ENCODE measurements at regions not wholly inside any gene's neighbourhood (a gene's known extent, or its start where the extent isn't known, plus 50 kb on each side); places are given as distances from the start of the nearest gene placed in this dataset.

- TF ChIP-seq CTCF (IDR thresholded peaks at IDR 0.05) = no peak
- TF ChIP-seq POLR2A (IDR thresholded peaks at IDR 0.05) = no peak
- no peak overlapping the region for H3K4me3 ChIP-seq (ENCODE audit: low read depth, poor library complexity, severe bottlenecking)
- DNase-seq (ENCODE audit: low spot score in 2 of 2) = no peak
- intact Hi-C loops (cut with DNase I; ENCODE audit: low total_unique reads) = no loop called here
Observed at GRCh38 chr7:85561706-85562105, 374.9 kb upstream of the SEMA3D start.

- TF ChIP-seq POLR2A (IDR thresholded peaks at IDR 0.05) (no peak), CTCF (IDR thresholded peaks at IDR 0.05) (peak in 1 of 3 donors; percentile 24)
- no peak overlapping the region for H3K4me3 ChIP-seq (ENCODE audit: low read depth, poor library complexity, severe bottlenecking)
- WGBS, 2 donors = 47 to 57% methylated on average over 5 of the region's 5 CpGs
- peak in 1 of 2 donors; percentile 40 for DNase-seq (ENCODE audit: low spot score in 2 of 2)
- intact Hi-C loops (cut with DNase I; ENCODE audit: low total_unique reads) = loop anchor here (10.0 kb wide), 1 partner anchor 510 kb away; no protein-coding TSS in a partner anchor
Observed at GRCh38 chr7:85554236-85555178, 367.7 kb upstream of the SEMA3D start.

GRCh38 chr7:85535974-85536729, 349.3 kb upstream of the SEMA3D start:
- TF ChIP-seq CTCF (IDR thresholded peaks at IDR 0.05) (no peak), POLR2A (IDR thresholded peaks at IDR 0.05) (no peak)
- no peak for DNase-seq (ENCODE audit: low spot score in 2 of 2)
- intact Hi-C loops (cut with DNase I; ENCODE audit: low total_unique reads) = no loop called here
- 75 to 87% methylated on average over 3 of the region's 3 CpGs for WGBS, 2 donors
- H3K4me3 ChIP-seq (ENCODE audit: low read depth, poor library complexity, severe bottlenecking) = no peak overlapping the region

GRCh38 chr7:85529831-85530230, 343.0 kb upstream of the SEMA3D start:
- H3K4me3 ChIP-seq (ENCODE audit: low read depth, poor library complexity, severe bottlenecking) = no peak overlapping the region
- WGBS, 2 donors = 31 to 41% methylated on average over 4 of the region's 4 CpGs
- no peak for DNase-seq (ENCODE audit: low spot score in 2 of 2)
- TF ChIP-seq CTCF (IDR thresholded peaks at IDR 0.05) (no peak), POLR2A (IDR thresholded peaks at IDR 0.05) (no peak)
- intact Hi-C loops (cut with DNase I; ENCODE audit: low total_unique reads) = no loop called here

GRCh38 chr7:85529201-85529600, 342.3 kb upstream of the SEMA3D start:
- no peak overlapping the region for H3K4me3 ChIP-seq (ENCODE audit: low read depth, poor library complexity, severe bottlenecking)
- DNase-seq (ENCODE audit: low spot score in 2 of 2) = peak in 1 of 2 donors; percentile 14
- intact Hi-C loops (cut with DNase I; ENCODE audit: low total_unique reads) = no loop called here
- WGBS, 2 donors = 52 to 56% methylated on average over 3 of the region's 3 CpGs
- TF ChIP-seq POLR2A (IDR thresholded peaks at IDR 0.05) = no peak
- no peak for TF ChIP-seq CTCF (IDR thresholded peaks at IDR 0.05)

All from lower leg skin (tissue), 4 donors.